ENCODE measurements at regions not wholly inside any gene's neighbourhood (a gene's known extent, or its start where the extent isn't known, plus 50 kb on each side); places are given as distances from the start of the nearest gene placed in this dataset.

DNA sequence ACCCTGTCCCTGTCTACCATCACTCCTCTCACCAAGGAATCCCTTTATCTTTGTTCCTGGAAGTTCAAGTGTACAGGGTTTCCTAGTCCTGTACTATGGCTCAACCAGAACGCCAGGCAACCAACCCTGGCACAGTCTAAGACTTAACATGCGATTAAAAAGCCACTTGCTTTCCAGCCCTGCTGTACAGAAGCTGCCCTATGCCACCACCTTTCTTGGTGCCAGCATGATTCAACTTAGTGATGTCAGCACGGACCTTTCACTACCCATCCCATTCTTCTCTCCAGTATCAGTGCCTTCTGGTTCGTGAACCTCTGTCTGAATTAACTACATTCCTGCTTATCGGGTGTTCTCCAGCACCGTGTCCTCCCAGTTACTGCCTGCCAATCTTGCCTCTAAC is 151.1 kb downstream of the KLF12 start:
- TF ChIP-seq MAZ (IDR thresholded peaks at IDR 0.05; ENCODE audit: borderline replicate concordance, low read depth, low read length) = no peak
- no peak for TF ChIP-seq CEBPB (IDR thresholded peaks at IDR 0.05; ENCODE audit: low read depth, low read length)
- TF ChIP-seq CTCF (conservative IDR thresholded peaks at IDR 0.05; ENCODE audit: low read depth, low read length) = no peak
- no peak for TF ChIP-seq POLR2A (IDR thresholded peaks at IDR 0.05; ENCODE audit: low read depth, low read length)
- TF ChIP-seq RAD21 (IDR thresholded peaks at IDR 0.05; ENCODE audit: low read length) = no peak
- no peak for TF ChIP-seq RFX5 (IDR thresholded peaks at IDR 0.05; ENCODE audit: low read depth, low read length)
- no peak for TF ChIP-seq SMC3 (IDR thresholded peaks at IDR 0.05; ENCODE audit: low read depth, low read length)
- no peak for TF ChIP-seq MAFK (IDR thresholded peaks at IDR 0.05; ENCODE audit: low read depth, low read length)
- no peak for TF ChIP-seq BHLHE40 (IDR thresholded peaks at IDR 0.05; ENCODE audit: low read depth, low read length)
- no peak for TF ChIP-seq MXI1 (IDR thresholded peaks at IDR 0.05; ENCODE audit: borderline replicate concordance, low read depth, low read length)
- TF ChIP-seq USF2 (IDR thresholded peaks at IDR 0.05; ENCODE audit: low read depth, low read length) = no peak
